ENCODE measurements at regions not wholly inside any gene's neighbourhood (a gene's known extent, or its start where the extent isn't known, plus 50 kb on each side); places are given as distances from the start of the nearest gene placed in this dataset.
"Not testable (repeated sequence)": the region's sequence is repeated elsewhere in the genome, so short reads cannot be mapped to it uniquely, and the experiment has no call there.

DNA sequence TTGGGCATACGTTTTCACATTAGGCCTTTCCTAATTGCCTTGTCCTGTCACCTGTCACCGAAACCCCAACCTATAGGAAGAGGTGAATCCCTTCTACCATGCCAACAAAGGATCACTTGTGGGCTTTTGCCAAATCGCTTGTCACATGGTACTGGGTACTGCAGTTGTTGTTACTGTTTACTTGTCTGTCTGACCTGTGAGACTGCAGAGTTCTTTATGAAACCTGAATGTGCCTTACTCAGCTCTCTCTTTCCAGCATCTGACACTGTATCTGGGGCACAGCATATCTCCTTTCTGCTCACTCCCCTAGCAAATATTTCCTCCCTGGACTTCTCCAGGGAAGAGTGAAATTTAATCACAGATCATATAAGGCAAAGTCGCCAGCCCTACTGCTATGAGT lies 1272.4 kb downstream of the CDH8 start:
- no peak for DNase-seq

DNA sequence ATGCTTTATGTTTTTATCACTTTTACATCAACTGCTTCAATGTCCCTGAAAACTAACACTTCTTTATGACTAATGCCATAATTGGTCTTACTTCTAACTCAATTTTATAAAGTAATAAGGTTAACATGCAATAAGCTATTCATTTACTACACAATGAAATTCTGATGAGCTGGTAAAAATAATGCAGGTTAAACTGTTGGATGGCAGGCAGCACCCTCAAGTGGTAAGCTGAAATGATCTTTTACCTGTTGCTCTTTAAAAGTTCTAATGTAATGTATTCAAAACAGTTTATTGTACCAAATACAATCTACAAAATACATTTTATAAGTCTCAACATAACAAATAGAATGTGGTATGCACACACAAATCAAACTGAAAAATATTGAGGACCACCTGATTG lies 1280.3 kb downstream of the CDH8 start:
- no peak for DNase-seq

DNA sequence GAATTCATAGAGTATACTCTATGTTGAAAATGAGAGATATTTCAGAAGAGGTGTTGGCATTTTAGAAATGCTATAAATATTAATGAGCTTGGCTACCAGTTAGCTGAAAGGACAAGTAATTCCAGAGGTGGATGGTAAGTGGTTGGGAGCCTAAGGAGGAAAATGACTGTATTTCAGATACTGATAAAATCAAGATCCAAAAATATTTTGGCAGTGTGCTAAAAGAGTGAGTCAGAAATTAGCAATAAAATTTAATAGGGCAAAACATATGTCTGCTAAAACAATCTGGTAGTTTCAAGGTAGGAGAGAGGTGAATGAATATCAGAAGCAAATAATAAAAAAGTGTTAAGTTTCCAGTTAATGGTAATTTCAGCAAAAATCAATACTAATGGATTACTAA lies 1287.9 kb downstream of the CDH8 start:
- DNase-seq: no peak

DNA sequence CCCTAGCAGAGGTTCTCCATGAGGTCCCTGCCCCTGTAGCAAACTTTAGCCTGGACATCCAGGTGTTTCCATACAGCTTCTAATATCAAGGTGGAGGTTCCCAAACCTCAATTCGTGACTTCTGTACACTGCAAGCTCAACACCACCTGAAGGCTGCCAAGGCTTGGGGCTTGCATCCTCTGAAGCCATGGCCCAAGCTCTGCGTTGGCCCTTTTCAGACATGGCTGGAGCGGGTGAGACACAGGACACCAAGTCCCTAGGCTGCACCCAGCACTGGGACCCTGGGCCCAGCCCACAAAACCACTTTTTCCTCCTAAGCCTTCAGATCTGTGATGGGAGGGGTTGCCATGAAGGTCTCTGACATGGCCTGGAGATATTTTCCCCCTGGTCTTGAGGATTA lies 1292.0 kb downstream of the CDH8 start:
- no peak for DNase-seq

DNA sequence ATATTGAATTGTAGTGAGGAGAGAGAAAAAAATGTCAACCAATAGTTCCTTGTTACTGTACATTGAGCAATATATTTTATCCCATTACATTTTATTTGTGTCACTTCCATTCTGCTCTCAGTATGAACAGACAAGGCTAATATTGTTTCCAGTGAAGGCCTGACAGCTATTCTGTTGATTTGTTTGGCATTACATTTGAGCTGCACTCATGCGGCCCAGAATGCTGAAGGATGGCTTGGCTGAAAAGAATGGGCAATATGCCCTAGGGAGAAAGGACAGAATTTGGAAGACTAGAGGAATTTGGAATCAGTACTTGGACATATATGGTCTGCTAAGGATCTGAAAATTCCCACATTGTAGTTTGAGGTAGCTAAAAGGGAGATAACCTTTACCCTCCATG lies 1294.4 kb downstream of the CDH8 start:
- no peak for DNase-seq

DNA sequence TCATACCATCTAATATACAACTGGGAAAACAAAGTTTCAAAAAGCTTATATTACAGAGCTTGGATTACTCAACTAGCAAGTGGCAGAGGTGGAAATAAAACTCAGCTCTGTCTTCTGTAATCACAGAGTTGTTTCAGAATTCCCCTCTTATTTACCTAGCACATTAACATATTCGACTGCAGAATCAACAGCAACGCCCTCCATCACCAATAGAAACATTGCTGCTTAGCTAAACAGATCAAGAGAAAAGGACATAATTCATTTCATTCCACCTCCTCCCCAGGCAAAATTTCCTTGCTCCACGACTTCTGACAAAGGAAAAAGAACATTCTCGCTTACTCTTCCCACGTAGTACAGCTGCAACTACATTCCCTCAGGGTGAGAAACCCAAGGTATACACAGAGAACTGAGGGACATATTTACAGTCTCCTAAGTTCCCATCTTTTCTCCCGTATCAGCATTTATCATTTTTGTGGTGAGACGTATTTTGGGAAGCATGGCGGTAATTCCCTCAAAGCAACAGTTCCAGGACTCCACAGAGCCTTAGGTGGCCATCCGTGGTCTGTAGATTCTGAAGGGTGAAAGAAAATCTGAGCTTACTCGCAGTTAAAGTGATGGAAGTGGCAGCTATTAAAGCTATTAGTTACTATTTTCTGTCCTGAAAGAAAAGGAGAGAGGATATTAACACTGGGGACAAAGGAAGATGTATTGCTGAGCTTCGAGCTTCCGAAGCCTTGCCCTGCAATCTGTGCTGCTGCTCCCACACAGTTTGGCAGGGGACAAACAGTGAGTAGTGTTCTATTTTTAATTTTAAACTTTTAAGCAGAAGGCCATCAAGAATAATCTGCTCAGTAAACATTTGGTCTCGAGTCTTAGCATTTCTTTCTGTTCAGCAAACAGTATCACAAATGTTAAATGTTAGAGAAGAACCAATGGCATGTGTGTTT lies 1296.2 kb downstream of the CDH8 start:
- no peak for DNase-seq

DNA sequence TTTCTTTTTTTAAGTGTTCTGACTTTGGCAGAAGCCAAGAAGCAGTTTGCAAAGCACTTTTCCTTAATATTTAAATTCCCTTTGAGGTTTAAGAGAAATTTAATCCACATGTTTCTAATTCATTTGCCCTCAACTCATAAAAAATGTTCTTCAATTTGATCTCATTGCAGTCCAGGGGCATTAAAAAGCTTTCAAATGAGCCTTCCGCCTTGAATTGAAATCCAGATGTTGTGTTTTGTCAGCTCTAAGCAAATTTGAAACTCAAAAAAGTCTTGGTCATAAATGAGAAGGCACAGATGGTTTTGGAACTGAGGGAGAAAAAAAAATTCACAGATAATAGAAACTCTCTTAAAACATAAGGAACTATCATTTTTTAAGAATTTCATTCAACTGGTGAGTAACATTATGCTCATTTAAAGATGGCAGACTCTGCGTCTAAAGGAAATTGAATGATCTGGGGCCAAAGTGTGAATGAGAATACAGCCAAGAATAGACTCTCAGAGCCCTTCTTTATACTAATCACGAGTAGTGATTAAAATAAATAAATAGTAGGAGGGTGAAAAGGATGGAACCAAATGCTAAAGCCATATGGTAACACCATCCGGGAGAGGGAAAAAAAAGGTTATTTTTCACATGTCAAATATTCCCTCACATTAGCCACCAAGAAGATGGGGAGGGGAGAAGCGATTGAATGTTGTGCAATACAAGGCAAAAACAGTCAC lies 1304.7 kb downstream of the CDH8 start:
- no peak for DNase-seq

DNA sequence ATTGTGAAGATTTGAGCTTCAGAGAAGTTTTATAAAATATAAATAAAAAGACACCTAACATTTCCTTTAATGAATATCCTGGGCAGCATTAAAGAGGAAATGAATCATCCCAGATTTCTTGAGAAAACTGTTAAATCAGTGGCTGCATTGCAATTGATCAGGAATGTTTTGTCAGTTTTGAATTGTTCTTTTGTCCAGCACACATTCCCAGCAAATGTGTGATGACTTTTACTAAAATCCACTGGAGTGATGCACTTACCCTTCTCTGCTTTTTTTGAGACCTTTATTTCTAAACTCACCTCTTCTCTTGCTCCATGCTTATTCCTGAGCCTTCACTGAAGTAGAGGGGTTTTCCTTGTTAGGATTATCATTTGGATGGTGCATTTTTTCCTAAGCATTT lies 1307.2 kb downstream of the CDH8 start:
- DNase-seq: no peak

DNA sequence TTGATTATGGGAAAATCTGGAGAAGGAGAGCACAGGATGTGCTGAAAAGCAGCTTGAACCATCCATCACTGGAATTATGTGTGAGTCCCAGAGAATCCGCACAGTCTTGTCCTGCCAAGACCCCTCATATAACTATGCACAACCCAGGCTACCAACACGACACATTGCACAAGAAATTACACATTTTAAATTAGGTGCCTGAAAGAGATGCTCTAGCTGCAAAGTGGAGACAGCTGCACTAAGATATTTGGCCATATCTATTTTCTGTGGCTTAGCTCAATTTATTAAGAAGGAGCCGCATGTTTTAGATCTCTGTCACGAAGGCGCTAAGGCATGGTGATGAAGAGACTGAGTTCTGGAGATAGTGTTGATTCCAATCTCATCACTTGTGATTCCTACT lies 1308.4 kb downstream of the CDH8 start:
- DNase-seq: no peak

DNA sequence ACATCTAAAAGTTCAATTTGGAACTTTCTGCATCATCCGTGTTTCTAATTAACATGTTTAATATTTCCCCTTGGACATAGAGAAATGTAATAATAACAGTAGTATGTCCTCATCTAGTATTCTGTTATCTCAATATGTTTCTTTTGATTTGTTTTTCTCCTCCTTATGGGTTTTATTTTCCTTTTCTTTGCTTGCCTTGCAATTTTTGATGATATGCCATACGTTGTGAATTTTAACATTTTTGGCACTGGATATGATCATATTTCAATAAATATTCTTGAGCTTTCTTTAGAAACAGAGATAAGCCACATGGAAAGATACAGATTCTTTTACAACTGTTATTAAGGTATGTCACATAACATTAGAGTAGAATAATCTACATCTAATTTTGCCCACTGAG lies 1316.2 kb downstream of the CDH8 start:
- no peak for DNase-seq

DNA sequence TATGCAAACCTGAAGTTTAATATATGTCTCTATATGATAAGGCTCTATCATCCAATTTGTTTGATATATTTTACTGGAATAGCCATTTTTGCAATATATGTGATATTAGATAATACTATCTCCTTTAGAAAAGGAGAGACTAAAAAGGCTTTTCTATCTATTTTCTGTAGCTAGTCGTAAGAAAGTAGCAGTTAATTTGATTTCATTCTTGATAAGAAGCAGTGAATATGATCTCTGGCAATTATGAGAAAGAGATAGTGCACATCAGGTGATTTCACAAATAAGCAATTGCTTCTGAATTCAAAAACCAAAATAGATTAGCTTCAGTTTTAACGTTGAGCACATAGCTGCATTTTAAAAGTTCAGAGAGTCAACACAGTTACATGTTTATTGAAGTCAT lies 1318.4 kb downstream of the CDH8 start:
- no peak for DNase-seq

DNA sequence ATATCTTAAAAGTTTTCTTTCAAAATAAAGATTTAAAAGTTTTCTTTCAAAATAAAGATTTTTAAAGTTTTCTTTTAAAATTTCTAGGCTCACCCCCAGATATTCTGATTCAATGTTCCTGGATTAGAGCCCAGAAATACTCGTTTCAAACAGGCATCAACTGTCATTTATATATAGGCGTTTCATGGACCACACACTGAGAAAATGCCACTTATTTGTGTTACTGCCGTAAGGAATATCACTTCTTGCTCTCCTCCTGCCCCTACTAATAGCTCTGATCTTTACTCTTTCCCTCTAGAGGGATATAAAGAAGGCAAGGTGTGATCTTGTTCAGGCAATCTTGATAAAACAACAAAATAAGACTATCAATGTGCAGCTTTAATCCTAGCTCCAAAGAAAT lies 1324.1 kb downstream of the CDH8 start:
- DNase-seq: no peak

DNA sequence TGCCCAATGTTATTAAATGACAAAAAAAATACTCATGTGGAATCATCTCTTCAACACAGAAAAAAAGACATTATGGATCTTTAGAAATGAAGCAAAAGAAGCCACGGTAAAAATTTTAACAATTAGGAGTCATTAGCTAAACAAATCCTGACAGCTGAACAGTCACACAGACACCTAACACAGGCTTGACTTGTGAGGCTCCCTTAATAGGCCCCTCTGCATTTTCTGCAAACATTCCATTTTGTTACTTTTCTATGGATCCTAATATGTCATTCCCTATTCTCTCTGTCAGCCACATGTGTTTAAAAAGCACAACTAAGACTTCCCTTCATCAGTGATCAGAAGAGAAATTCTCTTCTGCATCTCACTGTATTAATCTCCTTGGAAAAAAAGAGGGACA lies 1331.5 kb downstream of the CDH8 start:
- no peak for DNase-seq

DNA sequence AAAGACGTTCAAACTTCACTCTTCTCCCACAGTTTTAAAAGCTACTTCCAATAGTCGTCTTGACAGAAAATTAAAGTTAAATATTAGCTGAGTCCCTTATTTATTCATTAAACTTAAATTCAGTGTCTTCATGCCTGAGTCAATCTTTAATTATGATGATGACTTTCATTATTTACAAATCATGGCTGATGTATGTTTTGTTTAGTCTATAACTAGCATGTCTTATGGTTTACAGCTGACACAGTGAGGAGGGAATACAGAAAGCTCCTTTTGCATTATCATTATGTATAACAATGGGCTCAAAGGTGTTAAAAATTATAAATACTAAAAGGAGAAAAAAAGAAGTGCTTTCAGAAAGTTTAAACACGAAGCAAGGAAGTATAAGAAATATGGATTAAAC lies 1333.1 kb downstream of the CDH8 start:
- DNase-seq: no peak

DNA sequence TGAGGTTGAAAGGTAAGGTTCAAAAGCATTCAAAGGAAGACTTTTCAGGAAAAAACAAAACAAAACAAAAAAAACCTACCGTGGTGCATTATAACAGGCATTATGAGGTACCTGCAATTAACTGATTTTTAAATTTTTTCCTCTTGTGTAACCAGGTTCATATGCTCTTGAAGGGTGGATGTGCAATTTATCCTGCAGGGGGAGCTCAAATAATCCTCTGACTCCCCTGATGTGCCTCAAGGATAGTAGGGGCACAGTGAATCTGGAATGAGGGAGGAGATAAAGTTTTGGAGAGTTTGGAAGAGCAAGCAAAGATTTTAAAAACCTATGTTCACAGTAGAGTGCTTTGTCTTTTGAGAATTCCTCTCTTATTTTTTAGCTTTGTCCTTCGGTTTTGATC lies 1349.4 kb downstream of the CDH8 start:
- no peak for DNase-seq

DNA sequence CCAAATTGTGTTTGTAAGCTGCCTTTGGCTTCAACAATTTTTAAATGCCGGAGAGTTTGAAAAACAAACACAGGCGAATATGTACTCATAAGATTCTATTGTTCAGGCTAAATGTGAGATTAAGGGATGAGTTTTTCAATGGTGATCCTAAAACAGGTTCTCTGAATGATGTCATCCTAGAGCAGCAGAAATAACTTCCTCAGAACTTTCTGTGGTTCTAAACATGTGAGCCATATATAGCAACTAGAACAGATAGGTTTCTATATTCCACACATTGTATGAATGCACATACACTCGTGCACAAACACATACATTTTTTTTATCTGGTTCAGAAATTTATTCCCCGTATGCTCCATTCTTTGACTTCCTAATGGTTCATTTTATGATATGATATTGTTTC lies 1352.2 kb downstream of the CDH8 start:
- DNase-seq: no peak

DNA sequence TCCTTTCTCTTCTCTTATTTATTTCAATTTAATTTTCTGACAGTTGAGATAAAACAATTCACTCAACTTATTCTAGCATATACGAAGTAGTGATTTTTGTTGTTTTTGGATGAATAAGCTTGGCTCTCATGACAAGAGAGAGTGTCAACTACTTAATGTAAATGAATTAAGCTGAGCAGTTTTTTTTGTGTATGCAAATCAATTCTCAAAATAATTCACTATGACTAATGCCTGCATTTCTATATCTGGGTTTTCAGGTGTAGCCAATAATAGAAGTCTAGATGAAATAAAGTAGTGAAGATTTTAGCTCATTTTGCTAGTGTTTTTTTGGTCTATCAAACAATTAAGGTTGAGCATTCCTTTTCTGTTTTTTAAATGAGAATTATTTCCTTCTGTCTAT lies 1354.0 kb downstream of the CDH8 start:
- DNase-seq: no peak

DNA sequence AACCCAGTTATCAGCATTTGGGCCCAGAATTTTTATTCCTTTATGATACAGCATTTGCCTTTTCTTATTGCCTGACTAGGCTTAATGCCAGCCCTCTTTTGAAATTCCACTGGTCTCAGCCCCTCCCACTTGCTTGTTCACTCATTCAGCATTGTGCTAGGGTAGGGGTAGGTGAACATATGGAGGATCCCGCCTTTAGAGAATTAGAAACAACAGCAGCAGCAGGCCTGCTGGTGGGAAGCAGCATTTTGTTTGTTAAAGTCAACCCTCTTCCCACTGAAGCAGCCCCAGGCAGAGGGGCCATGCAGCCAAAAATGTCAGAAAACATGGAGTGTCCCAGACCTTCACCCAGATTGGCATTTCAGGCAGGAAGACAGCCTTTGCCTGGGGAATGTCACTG lies 1355.2 kb downstream of the CDH8 start:
- DNase-seq: no peak

DNA sequence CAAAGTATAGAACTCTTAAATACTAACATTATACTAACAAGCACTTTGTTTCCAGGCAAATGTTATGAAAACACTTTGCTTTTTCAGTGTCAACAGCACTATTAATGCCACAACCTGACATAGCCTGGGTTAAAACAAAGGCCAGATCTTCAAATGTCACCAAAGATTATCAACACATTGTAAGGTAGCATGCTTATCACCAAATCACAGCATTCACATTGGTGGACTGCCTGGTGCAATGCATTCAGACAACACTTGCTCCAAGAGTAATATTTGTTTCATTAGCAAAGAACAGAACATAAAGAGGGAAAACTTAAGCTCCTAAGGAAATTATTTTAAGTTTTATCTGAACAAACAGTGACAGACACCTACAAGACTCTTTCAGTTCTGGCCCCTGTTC lies 1361.2 kb downstream of the CDH8 start:
- DNase-seq: no peak

DNA sequence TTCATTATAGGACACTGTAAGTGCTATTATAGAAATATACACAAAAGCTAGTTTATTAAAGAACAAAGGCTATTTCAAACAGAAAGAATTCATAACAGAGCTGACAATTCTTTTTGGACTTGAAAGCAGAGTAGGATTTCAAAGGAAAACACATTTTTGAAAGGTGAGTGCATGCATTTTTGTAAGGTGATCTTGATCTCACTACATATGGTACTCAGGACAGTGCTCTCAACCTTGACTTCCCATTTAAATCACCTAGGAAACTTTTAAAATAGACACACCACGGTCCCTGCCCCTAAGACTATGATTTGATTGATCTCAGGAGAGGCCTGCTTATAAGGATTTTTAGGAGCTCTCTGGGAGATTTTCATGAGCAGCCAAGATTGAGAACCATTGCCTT lies 1362.0 kb downstream of the CDH8 start:
- DNase-seq: no peak

DNA sequence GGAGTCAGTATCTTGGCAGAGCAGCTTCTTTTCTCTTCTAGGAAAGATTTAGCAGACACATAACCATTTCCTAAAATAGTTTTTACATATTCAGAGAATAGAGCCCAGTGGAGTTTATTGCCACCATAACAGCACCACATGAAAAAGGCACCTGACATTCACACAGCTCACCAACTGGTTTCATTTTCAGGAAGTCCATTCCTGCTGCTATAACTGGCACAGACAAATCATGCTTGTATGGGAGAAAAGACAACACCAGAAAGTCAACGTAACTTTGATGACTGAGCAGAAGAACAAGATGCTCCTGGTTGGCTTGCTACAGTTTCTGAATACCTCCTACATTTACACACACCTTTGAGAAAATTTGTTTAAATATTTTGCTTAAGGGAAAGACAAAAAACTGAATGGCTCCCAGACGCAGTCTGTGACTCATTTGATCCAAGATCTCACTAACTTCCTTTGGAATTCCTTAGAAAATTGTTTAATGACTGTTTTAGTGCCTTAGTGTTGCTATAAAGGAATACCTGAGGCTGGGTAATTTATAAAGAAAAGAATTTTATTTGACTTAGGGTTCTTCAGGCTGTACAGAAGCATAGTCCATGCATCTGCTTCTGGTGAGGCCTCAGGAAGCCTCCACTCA lies 1380.6 kb downstream of the CDH8 start:
- DNase-seq: no peak

DNA sequence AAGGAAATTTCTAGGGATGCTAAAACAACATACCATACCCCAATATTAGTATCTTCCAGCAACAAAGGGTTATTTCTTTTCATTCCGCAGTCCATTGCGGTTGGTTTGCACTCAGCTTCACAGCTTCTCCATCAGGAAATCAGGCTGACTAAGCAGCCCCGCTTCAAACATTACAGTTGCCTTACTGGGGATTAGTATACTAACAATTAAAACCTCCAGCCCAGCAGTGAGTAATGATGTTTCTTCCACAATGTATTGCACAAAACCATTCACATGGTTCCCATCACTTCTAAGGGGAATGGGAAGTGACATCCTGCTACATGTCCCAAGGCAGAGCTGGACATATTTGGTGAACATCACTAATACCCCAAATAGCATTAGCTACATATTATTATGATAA lies 1384.9 kb downstream of the CDH8 start:
- DNase-seq: no peak

DNA sequence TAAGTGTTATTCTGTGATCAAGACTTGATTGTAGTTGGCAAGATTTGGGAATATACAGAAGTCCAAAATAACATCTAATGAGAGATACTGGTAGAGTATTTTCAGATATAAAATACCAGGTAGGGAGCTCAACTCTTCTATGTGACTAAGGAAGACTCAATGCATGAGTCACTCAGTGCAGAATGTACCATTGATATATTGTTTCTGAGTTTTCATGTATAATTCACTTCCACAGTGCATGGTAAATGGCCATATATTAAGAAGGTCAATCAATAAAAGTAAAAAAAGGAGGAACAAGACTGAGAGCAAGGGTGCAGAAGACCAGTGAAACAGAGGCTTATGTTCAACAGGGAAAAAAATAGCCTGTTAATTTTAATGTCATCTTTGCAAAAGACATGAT lies 1387.9 kb downstream of the CDH8 start:
- DNase-seq: no peak

DNA sequence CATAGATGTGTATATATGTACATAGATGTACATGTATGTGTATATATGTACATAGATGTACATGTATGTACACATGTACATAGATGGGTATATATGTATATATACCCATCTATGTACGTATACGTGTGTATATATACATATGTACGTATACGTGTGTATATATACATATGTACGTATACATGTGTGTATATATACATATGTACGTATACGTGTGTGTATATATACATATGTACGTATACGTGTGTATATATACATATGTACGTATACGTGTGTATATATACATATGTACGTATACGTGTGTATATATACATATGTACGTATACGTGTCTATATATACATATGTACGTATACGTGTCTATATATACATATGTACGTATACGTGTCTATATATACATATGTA lies 1388.8 kb downstream of the CDH8 start:
- DNase-seq: not testable (repeated sequence)

All from activated CD4-positive, alpha-beta T cell treated with anti-CD3 and anti-CD28 coated beads, Interleukin-2, Interleukin-6, amounts not matched to agents 100 ng/mL and 50 ng/mL, durations not matched to agents 16 hours and 8 hours (primary cell).